GM12878 (cell line): ENCODE measurements at regions not wholly inside any gene's neighbourhood (a gene's known extent, or its start where the extent isn't known, plus 50 kb on each side); places are given as distances from the start of the nearest gene placed in this dataset.

Experiments used
- ATAC-seq: fragments of 200-7000 bp; cut with Tn5 transposase; 3 replicates; pipeline ENCODE4 v1.9.1; 2020; ENCODE audit warnings: mild to moderate bottlenecking, moderate library complexity
- BruUV-seq: library from RNA; stranded (reverse); fragments of 400-500 nt; replicated peaks from 2 replicates; lab custom pipeline; 2021; lab: Mats Ljungman, UMichigan
- CTCF ChIA-PET: fragments of 300-600 bp; sonication (Branson Sonifier 250); formaldehyde crosslinking; extraction: SDS; loops from one replicate; lab custom pipeline; 2021; ENCODE audit warnings: inconsistent platforms; lab: Yijun Ruan, JAX
- POLR2A ChIA-PET: fragments of 350-600 bp; formaldehyde crosslinking; extraction: SDS; loops from one replicate; lab custom pipeline; 2021; ENCODE audit warnings: inconsistent platforms; lab: Charles Lee
- RAD21 ChIA-PET: fragments of 300-600 bp; sonication (Branson Sonifier 250); formaldehyde crosslinking; loops from one replicate; lab custom pipeline; 2023; ENCODE audit warnings: antibody characterized with exemption; ENCODE audit not compliant: unreplicated experiment; lab: Charles Lee
- SMC1A ChIA-PET: fragments of 300-600 bp; sonication (Branson Sonifier 250); formaldehyde crosslinking; loops from one replicate; lab custom pipeline; 2023; ENCODE audit not compliant: unreplicated experiment, uncharacterized antibody; lab: Charles Lee
- DNase-seq: peaks from one replicate; pipeline ENCODE4 v3.0.0-alpha.2; 2011; ENCODE audit warnings: low read depth, low spot score
- FAIRE-seq: peaks from 3 replicates; lab custom pipeline; 2011; peaks lifted over from hg19 to GRCh38; lab: Jason Lieb, UNC
- H2AFZ ChIP-seq: 2 replicates; pipeline ENCODE4 v1.6.0; 2011; ENCODE audit warnings: low read depth, low read length, control low read depth; ENCODE audit not compliant: control insufficient read depth
- H3K27ac ChIP-seq: 2 replicates; pipeline ENCODE4 v1.5.1; 2011; ENCODE audit warnings: control low read depth; ENCODE audit not compliant: control insufficient read depth, insufficient read depth
- H3K27me3 ChIP-seq, 2 experiments: replicated peaks in 1 of 2; 2 replicates each; pipeline versions ENCODE4 v1.6.0 to v1.6.1; 2011; ENCODE audit warnings: low read length in 1 of 2; ENCODE audit not compliant: control insufficient read depth in 2 of 2, insufficient read depth in 2 of 2
- H3K36me3 ChIP-seq, 2 experiments: 2 replicates each; pipeline ENCODE4 v1.5.1; 2011; ENCODE audit warnings: low read length in 1 of 2; ENCODE audit not compliant: control insufficient read depth in 2 of 2, insufficient read depth in 2 of 2
- H3K4me1 ChIP-seq: 2 replicates; pipeline ENCODE4 v1.6.1; 2011; ENCODE audit warnings: mild to moderate bottlenecking, low read length, moderate library complexity, mixed read lengths; ENCODE audit not compliant: control insufficient read depth, insufficient read depth
- H3K4me2 ChIP-seq: 2 replicates; pipeline ENCODE4 v1.6.0; 2011; ENCODE audit warnings: control low read depth; ENCODE audit not compliant: control insufficient read depth, insufficient read depth
- H3K4me3 ChIP-seq: fragments of 200-600 bp; sonication (generic); 2 replicates; pipeline ENCODE4 v1.5.1; 2016
- H3K79me2 ChIP-seq: 2 replicates; pipeline ENCODE4 v1.6.0; 2011; ENCODE audit warnings: low read length; ENCODE audit not compliant: control insufficient read depth, insufficient read depth
- H3K9ac ChIP-seq: 2 replicates; pipeline ENCODE4 v1.8.0; 2011; ENCODE audit warnings: low read length, control low read depth, mixed read lengths; ENCODE audit not compliant: control insufficient read depth, insufficient read depth
- H3K9me3 ChIP-seq: replicated peaks from 3 replicates; pipeline ENCODE4 v1.5.1; 2011; ENCODE audit warnings: mild to moderate bottlenecking, low read length; ENCODE audit not compliant: control insufficient read depth, insufficient read depth
- H4K20me1 ChIP-seq: 2 replicates; pipeline ENCODE4 v1.6.0; 2011; ENCODE audit not compliant: control insufficient read depth, insufficient read depth
- BCLAF1 ChIP-seq: fragments of 450-650 bp; IDR thresholded peaks from 2 replicates; pipeline ENCODE4 v1.6.1; 2017; ENCODE audit warnings: antibody characterized with exemption, mild to moderate bottlenecking, moderate library complexity
- BHLHE40 ChIP-seq, 2 experiments: fragments of 450-650 bp in 1 of 2; IDR thresholded peaks; 2 replicates each; pipeline ENCODE4 v1.6.1; 2011 to 2017; ENCODE audit warnings: low read depth in 2 of 2, borderline replicate concordance in 1 of 2, improper control_type of control experiment in 1 of 2, low read length in 1 of 2, mild to moderate bottlenecking in 1 of 2
- CHD1 ChIP-seq: IDR thresholded peaks from 2 replicates; pipeline ENCODE4 v1.6.1; 2012; ENCODE audit warnings: low read depth, low read length, improper control_type of control experiment
- EP300 ChIP-seq, 2 experiments: fragments of 150-350 bp in 1 of 2; IDR thresholded peaks; 2 replicates each; pipeline ENCODE4 v1.6.1; 2011 to 2012; ENCODE audit warnings: low read depth in 2 of 2, low read length in 2 of 2, borderline replicate concordance in 1 of 2, improper control_type of control experiment in 1 of 2, inconsistent platforms in 1 of 2; ENCODE audit not compliant: control insufficient read depth in 1 of 2
- GABPA ChIP-seq: IDR thresholded peaks from 2 replicates; pipeline ENCODE4 v1.6.1; 2014; ENCODE audit warnings: antibody characterized with exemption, low read depth, mild to moderate bottlenecking, inconsistent platforms
- HDAC2 ChIP-seq: fragments of 200-600 bp; sonication (generic); IDR thresholded peaks from 2 replicates; pipeline ENCODE4 v1.6.1; 2017
- IKZF2 ChIP-seq, 2 experiments: fragments of 450-650 bp; IDR thresholded peaks; 2 replicates each; pipeline ENCODE4 v1.6.1; 2017; ENCODE audit warnings: mild to moderate bottlenecking in 2 of 2, moderate library complexity in 2 of 2
- IRF3 ChIP-seq: fragments of 450-650 bp; IDR thresholded peaks from 2 replicates; pipeline ENCODE4 v1.6.1; 2014; ENCODE audit warnings: mild to moderate bottlenecking
- KLF5 ChIP-seq: fragments of 450-650 bp; IDR thresholded peaks from 2 replicates; pipeline ENCODE4 v1.6.1; 2014; ENCODE audit warnings: mild to moderate bottlenecking; ENCODE audit not compliant: partially characterized antibody
- NFYA ChIP-seq: IDR thresholded peaks from 2 replicates; pipeline ENCODE4 v1.6.1; 2011; ENCODE audit warnings: low read depth, mild to moderate bottlenecking, low read length, improper control_type of control experiment, borderline replicate concordance
- NR2C1 ChIP-seq: fragments of 450-650 bp; IDR thresholded peaks from 2 replicates; pipeline ENCODE4 v1.6.1; 2017; ENCODE audit warnings: antibody characterized with exemption, mild to moderate bottlenecking, moderate library complexity
- RAD21 ChIP-seq: IDR thresholded peaks from 2 replicates; pipeline ENCODE4 v1.6.1; 2011; ENCODE audit warnings: mild to moderate bottlenecking, low read depth, low read length, moderate library complexity; ENCODE audit not compliant: insufficient read depth
- SMAD1 ChIP-seq: fragments of 450-650 bp; IDR thresholded peaks from 2 replicates; pipeline ENCODE4 v1.6.1; 2018; ENCODE audit warnings: mild to moderate bottlenecking, low read depth; ENCODE audit not compliant: partially characterized antibody
- TCF12 ChIP-seq: IDR thresholded peaks from 2 replicates; pipeline ENCODE4 v1.6.1; 2011; ENCODE audit warnings: low read depth, mild to moderate bottlenecking, low read length
- TCF3 ChIP-seq: IDR thresholded peaks from 2 replicates; pipeline ENCODE4 v1.6.1; 2012; ENCODE audit warnings: low read depth, mild to moderate bottlenecking, low read length, borderline replicate concordance; ENCODE audit not compliant: insufficient read depth
- ZNF592 ChIP-seq: fragments of 450-650 bp; IDR thresholded peaks from 2 replicates; pipeline ENCODE4 v1.6.1; 2017; ENCODE audit warnings: mild to moderate bottlenecking, moderate library complexity
- WGBS: methylation state at CpG from one replicate; pipeline ENCODE4 v1.1.6; 2016; ENCODE audit warnings: low lambda C conversion rate; ENCODE audit not compliant: insufficient replicate concordance, insufficient coverage; ENCODE audit errors: missing lambda C conversion rate; 5-methylcytosine and 5-hydroxymethylcytosine counted together
- in situ Hi-C: fragments of 300-500 bp; cut with MboI; formaldehyde crosslinking; loops from 9 replicates; pipeline ENCODE4 v1.14.3; 2018; ENCODE audit warnings: mixed read lengths
- intact Hi-C: fragments of 100-400 bp; cut with micrococcal nuclease; formaldehyde crosslinking; loops from one replicate; pipeline ENCODE4 v1.14.2; 2022; ENCODE audit not compliant: unreplicated experiment

- no peak for TF ChIP-seq ZNF592
- no peak for TF ChIP-seq TCF3
- TF ChIP-seq SMAD1: no peak
- TF ChIP-seq, all 136 proteins: peak for 0
Measured at GRCh38 chr1:2853711-2854110, 52.2 kb upstream of the TTC34 start (continued).

- H3K27ac ChIP-seq: no peak overlapping the region
- H3K4me3 ChIP-seq: no peak overlapping the region
- in situ Hi-C loops (no loop called here), intact Hi-C loops (no loop called here)
- no peaks in the 10 kb centered on the region for H4K20me1 ChIP-seq
- FAIRE-seq: no peak
- no peaks in the 10 kb centered on the region for H3K27me3 ChIP-seq
- DNase-seq: no peak
- WGBS: 43% methylated on average over 12 of the region's 13 CpGs
- no peak for ATAC-seq
- H3K4me1 ChIP-seq: no peaks in the 10 kb centered on the region
- no peaks in the 10 kb centered on the region for H3K79me2 ChIP-seq
- BruUV-seq: no TSS peak
- SMC1A ChIA-PET: interaction anchor here (0.6 kb wide), 1 partner anchor 34 kb away, joined by 3 read pairs; no protein-coding TSS in a partner anchor
- H3K9ac ChIP-seq: no peak overlapping the region
- POLR2A ChIA-PET: no interaction called here
- no peak overlapping the region for H2AFZ ChIP-seq
- no peaks in the 10 kb centered on the region for H3K36me3 ChIP-seq
- no peak overlapping the region for H3K4me2 ChIP-seq
- CTCF ChIA-PET: no interaction called here
- no peaks in the 10 kb centered on the region; the same call in 2 of the 3 replicates for H3K9me3 ChIP-seq
- RAD21 ChIA-PET: no interaction called here
- TF ChIP-seq CHD1 (no peak), IRF3 (no peak), NFYA (no peak), BCLAF1 (no peak), IKZF2 (IDR thresholded peaks at IDR 0.05) (no peak), NR2C1 (no peak), HDAC2 (no peak), KLF5 (no peak), TCF12 (no peak), GABPA (no peak), RAD21 (no peak), EP300 (IDR thresholded peaks at IDR 0.05; ENCODE audit: borderline replicate concordance in 1 of 2, control insufficient read depth in 1 of 2, low read depth in 2 of 2, low read length in 2 of 2) (no peak), BHLHE40 (IDR thresholded peaks at IDR 0.05; ENCODE audit: borderline replicate concordance in 1 of 2, low read depth in 2 of 2, low read length in 1 of 2) (no peak)
Measured at GRCh38 chr1:2854151-2854550, 52.7 kb upstream of the TTC34 start.
